AG10803 (cell line): ENCODE measurements at regions not wholly inside any gene's neighbourhood (a gene's known extent, or its start where the extent isn't known, plus 50 kb on each side); places are given as distances from the start of the nearest gene placed in this dataset.
"Not testable (repeated sequence)": the region's sequence is repeated elsewhere in the genome, so short reads cannot be mapped to it uniquely, and the experiment has no call there.

Source experiments
- DNase-seq: peaks from one replicate; pipeline ENCODE4 v3.0.0; 2010; ENCODE audit warnings: low read depth
- H3K4me3 ChIP-seq: 2 replicates; pipeline ENCODE4 v1.5.1; 2011; ENCODE audit warnings: mild to moderate bottlenecking, low read length, control low read depth
- TF ChIP-seq, protein P1 (sequence below): conservative IDR thresholded peaks from 2 replicates; pipeline ENCODE4 v1.5.1; 2011; ENCODE audit warnings: mild to moderate bottlenecking, low read length, control low read depth, inconsistent platforms

DNA sequence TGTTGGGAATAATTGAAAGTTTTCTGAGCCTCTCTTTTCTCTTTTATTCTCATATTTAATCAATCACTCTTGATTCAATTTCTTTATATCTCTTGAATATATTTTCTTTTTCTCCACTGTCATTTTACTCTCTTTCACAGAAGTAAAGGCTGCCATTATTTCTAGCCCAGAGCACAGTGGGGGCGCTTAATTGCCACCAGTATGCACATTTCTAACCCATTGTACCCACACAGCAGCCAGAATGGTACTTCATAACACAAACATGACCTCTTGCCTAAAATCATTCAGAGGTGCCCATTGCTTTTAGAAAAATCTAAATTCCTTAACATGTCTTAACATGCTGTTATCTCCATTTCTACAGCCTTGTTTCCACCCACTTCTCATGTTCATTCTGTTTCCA lies 190.2 kb upstream of the LMO3 start:
- H3K4me3 ChIP-seq = no peak overlapping the region
- DNase-seq = no peak
- TF ChIP-seq, protein P1, sequence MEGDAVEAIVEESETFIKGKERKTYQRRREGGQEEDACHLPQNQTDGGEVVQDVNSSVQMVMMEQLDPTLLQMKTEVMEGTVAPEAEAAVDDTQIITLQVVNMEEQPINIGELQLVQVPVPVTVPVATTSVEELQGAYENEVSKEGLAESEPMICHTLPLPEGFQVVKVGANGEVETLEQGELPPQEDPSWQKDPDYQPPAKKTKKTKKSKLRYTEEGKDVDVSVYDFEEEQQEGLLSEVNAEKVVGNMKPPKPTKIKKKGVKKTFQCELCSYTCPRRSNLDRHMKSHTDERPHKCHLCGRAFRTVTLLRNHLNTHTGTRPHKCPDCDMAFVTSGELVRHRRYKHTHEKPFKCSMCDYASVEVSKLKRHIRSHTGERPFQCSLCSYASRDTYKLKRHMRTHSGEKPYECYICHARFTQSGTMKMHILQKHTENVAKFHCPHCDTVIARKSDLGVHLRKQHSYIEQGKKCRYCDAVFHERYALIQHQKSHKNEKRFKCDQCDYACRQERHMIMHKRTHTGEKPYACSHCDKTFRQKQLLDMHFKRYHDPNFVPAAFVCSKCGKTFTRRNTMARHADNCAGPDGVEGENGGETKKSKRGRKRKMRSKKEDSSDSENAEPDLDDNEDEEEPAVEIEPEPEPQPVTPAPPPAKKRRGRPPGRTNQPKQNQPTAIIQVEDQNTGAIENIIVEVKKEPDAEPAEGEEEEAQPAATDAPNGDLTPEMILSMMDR = no peak

DNA sequence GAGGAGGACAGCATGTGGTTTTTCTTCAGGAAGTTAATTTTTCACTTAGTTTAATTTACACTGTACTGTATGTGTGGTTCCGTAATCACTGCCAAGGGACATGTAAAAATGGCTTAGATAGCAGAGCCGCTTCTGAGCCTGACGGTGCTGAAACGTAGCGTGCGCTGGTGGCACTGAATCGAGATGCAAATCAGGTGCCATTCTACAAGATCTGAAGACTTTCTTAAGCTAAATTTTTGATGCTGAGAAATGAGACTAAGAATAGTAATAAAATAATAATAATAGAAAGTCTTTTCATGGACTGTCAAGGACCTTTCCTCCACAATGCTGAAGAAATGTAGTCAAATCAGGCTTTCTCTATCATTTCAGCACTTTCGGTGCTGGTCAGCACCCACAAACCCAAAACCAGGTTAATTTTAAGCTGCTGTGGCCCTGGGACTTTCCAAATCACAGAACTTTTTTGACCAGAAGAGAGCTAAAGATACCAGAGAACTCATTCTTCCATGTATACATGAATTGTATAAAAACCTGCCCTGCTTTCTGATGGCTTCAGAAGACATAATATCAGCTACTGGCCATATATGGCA lies 183.3 kb upstream of the LMO3 start:
- no peak overlapping the region for H3K4me3 ChIP-seq
- TF ChIP-seq, protein P1 = no peak
- no peak for DNase-seq

DNA sequence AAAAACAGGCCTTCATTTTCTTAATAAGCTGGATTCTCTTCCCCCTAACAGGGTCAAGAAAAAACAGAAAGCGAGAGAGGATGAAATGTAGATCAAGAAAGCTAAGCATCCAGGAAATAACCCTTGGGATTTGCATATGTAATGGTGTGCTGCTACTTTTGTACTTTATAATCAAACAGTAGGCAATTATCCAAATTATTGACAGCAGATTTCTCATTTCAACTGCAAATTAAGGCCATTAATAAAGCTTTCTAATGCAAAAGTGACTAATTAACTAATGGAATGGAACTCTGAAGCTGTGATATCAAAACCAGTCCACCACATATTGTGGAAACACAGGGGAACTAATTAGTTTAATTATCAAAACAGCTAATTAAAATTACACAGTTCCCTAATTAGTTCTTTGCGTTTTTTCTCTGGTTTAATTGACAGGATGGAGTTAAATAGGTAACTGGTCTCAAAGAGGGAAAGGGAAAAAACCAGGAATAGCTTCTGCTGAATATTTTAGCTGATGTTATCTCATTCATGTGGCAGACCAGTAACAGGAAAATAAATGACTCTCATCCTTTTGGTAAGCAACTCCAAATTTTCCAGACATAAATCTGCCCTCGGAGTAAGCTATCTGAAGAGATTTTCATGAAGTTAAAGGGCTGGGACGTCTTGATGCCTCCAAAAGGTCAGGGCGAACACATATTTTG lies 182.7 kb upstream of the LMO3 start:
- H3K4me3 ChIP-seq = no peak overlapping the region
- TF ChIP-seq, protein P1 = no peak
- DNase-seq = no peak

DNA sequence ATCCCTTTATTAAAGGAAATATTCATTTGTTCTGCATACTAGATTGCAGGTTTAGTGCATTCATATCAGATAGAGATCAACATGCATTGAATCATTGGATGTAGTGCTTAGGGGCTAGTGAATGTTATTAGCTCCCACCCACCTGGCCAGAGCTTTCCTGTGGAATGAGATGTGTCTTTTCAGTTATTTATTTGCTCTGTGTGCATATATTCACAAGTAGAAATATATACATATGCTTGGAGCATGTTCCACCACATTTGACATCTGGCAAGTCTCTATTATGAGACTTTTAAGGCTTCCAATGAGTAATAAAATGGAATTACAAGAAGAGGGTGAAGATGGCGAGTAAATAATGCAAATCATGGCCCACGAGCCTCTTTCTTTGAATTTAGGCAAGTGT lies 180.0 kb upstream of the LMO3 start:
- TF ChIP-seq, protein P1 = no peak
- H3K4me3 ChIP-seq = no peak overlapping the region
- DNase-seq = no peak

DNA sequence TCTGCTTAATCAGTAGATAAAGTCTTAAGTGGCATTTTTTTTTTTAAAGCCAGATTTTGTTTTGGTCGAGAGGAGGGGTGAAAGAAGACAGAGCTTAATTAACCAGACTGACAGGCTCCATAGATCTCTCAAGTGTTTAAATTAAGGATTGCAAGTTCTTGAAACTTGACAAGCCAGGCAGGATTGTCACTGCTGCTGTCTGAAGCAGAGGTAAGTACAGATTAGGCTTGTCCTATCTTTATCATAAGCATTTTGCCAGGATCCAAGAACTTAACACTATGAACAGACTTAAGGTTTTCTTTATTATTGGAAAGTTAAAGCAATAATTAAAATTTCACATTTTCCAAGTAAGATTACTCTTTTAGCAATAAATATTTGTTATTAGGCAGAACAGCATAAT lies 179.6 kb upstream of the LMO3 start:
- DNase-seq = no peak
- TF ChIP-seq, protein P1 = no peak
- no peak overlapping the region for H3K4me3 ChIP-seq

DNA sequence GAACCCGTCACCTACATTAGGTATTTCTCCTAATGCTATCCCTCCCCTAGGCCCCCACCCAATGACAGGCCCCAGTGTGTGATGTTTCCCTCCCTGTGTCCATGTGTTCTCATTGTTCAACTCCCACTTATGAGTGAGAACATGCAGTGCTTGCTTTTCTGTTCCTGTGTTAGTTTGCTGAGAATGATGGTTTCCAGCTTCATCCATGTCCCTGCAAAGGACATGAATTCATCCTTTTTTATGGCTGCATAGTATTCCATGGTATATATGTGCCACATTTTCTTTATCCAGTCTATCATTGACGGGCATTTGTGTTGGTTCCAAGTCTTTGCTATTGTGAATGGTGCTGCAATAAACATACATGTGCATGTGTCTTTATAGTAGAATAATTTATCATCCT lies 163.2 kb upstream of the LMO3 start:
- not testable (repeated sequence) for H3K4me3 ChIP-seq, DNase-seq

DNA sequence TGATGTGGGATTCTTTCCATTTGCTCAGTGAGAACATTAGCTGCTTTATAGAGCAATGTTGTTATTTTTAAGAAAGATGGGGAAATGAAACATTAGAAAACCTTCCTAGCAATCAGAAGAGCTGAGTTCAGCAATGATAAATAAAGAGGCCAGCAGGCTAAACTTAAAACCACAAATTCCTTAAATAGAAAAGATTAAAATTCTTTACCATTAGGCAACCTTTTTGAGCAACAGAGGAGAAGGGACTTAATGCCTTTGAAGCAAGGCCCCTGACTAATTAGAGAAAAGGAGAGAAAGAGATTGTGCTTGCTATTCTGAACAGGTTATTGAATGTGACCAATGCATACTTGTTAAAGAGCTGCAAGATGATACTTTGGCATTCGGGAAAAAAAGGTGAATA lies 160.8 kb upstream of the LMO3 start:
- TF ChIP-seq, protein P1 = no peak
- peak; percentile 1 for DNase-seq
- no peak overlapping the region for H3K4me3 ChIP-seq
